GM12878 (cell line): ENCODE measurements at regions not wholly inside any gene's neighbourhood (a gene's known extent, or its start where the extent isn't known, plus 50 kb on each side); places are given as distances from the start of the nearest gene placed in this dataset.
"Not testable (repeated sequence)": the region's sequence is repeated elsewhere in the genome, so short reads cannot be mapped to it uniquely, and the experiment has no call there.

Experiments
- ATF7 ChIP-seq: fragments of 450-650 bp; IDR thresholded peaks from 2 replicates; pipeline ENCODE4 v1.6.1; 2016; ENCODE audit warnings: low read depth, mild to moderate bottlenecking
- BACH1 ChIP-seq: fragments of 450-650 bp; IDR thresholded peaks from 2 replicates; pipeline ENCODE4 v1.6.1; 2017; ENCODE audit warnings: mild to moderate bottlenecking, borderline replicate concordance
- CTCF ChIP-seq, 3 experiments: IDR thresholded peaks in 2 of 3; conservative IDR thresholded peaks in 1 of 3; 2 replicates each; pipeline ENCODE4 v1.5.1; 2011; ENCODE audit warnings: low read depth in 3 of 3, low read length in 3 of 3, mild to moderate bottlenecking in 3 of 3, control low read depth in 2 of 3, moderate library complexity in 2 of 3, inconsistent platforms in 1 of 3, mixed read lengths in 1 of 3; ENCODE audit not compliant: control insufficient read depth in 2 of 3, insufficient read depth in 1 of 3; ENCODE audit errors: extremely low read depth in 1 of 3
- EED ChIP-seq: sonication (generic); IDR thresholded peaks from 2 replicates; pipeline ENCODE4 v1.6.1; 2016; ENCODE audit warnings: antibody characterized with exemption, low read depth
- EP300 ChIP-seq, 2 experiments: fragments of 150-350 bp in 1 of 2; IDR thresholded peaks; 2 replicates each; pipeline ENCODE4 v1.6.1; 2011 to 2012; ENCODE audit warnings: low read depth in 2 of 2, low read length in 2 of 2, borderline replicate concordance in 1 of 2, improper control_type of control experiment in 1 of 2, inconsistent platforms in 1 of 2; ENCODE audit not compliant: control insufficient read depth in 1 of 2
- HCFC1 ChIP-seq: fragments of 150-350 bp; IDR thresholded peaks from 2 replicates; pipeline ENCODE4 v1.6.1; 2014; ENCODE audit warnings: low read length
- PBX3 ChIP-seq: IDR thresholded peaks from 2 replicates; pipeline ENCODE4 v1.6.1; 2011; ENCODE audit warnings: mild to moderate bottlenecking, low read depth, low read length, moderate library complexity; ENCODE audit not compliant: insufficient replicate concordance
- PML ChIP-seq: IDR thresholded peaks from 2 replicates; pipeline ENCODE4 v1.6.1; 2012; ENCODE audit warnings: low read length, inconsistent platforms
- POLR2AphosphoS5 ChIP-seq: IDR thresholded peaks from 2 replicates; pipeline ENCODE4 v1.6.1; 2011; ENCODE audit warnings: mild to moderate bottlenecking, low read length, inconsistent platforms
- REST ChIP-seq: IDR thresholded peaks from 2 replicates; pipeline ENCODE4 v1.6.1; 2012; ENCODE audit warnings: mild to moderate bottlenecking, low read depth, low read length
- TF ChIP-seq, protein P1 (sequence below): IDR thresholded peaks from 2 replicates; pipeline ENCODE4 v1.6.1; 2011; ENCODE audit warnings: low read depth, low read length, improper control_type of control experiment, borderline replicate concordance

GRCh38 chr7:76936346-76936745 is 95.8 kb downstream of the SPDYE17 start:
- not testable (repeated sequence) for TF ChIP-seq REST; CTCF (IDR thresholded peaks at IDR 0.05 in 2 of 3, conservative IDR thresholded peaks at IDR 0.05 in 1 of 3; ENCODE audit: control insufficient read depth in 2 of 3, extremely low read depth in 1 of 3, insufficient read depth in 1 of 3, low read depth in 3 of 3, low read length in 3 of 3); EED; POLR2AphosphoS5; PML; PBX3; EP300 (IDR thresholded peaks at IDR 0.05; ENCODE audit: borderline replicate concordance in 1 of 2, control insufficient read depth in 1 of 2, low read depth in 2 of 2, low read length in 2 of 2); BACH1; HCFC1; ATF7
- TF ChIP-seq, protein P1, sequence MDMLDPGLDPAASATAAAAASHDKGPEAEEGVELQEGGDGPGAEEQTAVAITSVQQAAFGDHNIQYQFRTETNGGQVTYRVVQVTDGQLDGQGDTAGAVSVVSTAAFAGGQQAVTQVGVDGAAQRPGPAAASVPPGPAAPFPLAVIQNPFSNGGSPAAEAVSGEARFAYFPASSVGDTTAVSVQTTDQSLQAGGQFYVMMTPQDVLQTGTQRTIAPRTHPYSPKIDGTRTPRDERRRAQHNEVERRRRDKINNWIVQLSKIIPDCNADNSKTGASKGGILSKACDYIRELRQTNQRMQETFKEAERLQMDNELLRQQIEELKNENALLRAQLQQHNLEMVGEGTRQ, result not testable (repeated sequence)
